Vagina (tissue), 2 donors: ENCODE measurements at regions not wholly inside any gene's neighbourhood (a gene's known extent, or its start where the extent isn't known, plus 50 kb on each side); places are given as distances from the start of the nearest gene placed in this dataset.

Experiments used
- CTCF ChIP-seq, 3 experiments: fragments of 450-650 bp in 2 of 3; fragments of 200-600 bp in 1 of 3; sonication (generic) in 1 of 3; IDR thresholded peaks; one replicate each; pipeline ENCODE4 v1.5.1; 2017 to 2019; ENCODE audit warnings: antibody characterized with exemption in 3 of 3, mild to moderate bottlenecking in 2 of 3, moderate library complexity in 2 of 3
- POLR2A ChIP-seq, 2 donors: fragments of 450-650 bp; IDR thresholded peaks; one replicate each; pipeline ENCODE4 v1.6.1; 2017; ENCODE audit warnings: antibody characterized with exemption in 2 of 2, mild to moderate bottlenecking in 2 of 2, moderate library complexity in 2 of 2

- TF ChIP-seq CTCF (IDR thresholded peaks at IDR 0.05) (no peak), POLR2A (IDR thresholded peaks at IDR 0.05) (no peak)
Observed at GRCh38 chr7:79666472-79666871, 213.0 kb upstream of the MAGI2 start.
